GM12873 (cell line): ENCODE measurements at regions not wholly inside any gene's neighbourhood (a gene's known extent, or its start where the extent isn't known, plus 50 kb on each side); places are given as distances from the start of the nearest gene placed in this dataset.

ENCODE experiments used
- TF ChIP-seq, protein P1 (sequence below): IDR thresholded peaks from 2 replicates; pipeline ENCODE4 v1.5.1; 2012; ENCODE audit warnings: low read depth, mild to moderate bottlenecking, moderate library complexity, low read length, control low read depth; ENCODE audit not compliant: insufficient read depth; ENCODE audit errors: missing control alignments

DNA sequence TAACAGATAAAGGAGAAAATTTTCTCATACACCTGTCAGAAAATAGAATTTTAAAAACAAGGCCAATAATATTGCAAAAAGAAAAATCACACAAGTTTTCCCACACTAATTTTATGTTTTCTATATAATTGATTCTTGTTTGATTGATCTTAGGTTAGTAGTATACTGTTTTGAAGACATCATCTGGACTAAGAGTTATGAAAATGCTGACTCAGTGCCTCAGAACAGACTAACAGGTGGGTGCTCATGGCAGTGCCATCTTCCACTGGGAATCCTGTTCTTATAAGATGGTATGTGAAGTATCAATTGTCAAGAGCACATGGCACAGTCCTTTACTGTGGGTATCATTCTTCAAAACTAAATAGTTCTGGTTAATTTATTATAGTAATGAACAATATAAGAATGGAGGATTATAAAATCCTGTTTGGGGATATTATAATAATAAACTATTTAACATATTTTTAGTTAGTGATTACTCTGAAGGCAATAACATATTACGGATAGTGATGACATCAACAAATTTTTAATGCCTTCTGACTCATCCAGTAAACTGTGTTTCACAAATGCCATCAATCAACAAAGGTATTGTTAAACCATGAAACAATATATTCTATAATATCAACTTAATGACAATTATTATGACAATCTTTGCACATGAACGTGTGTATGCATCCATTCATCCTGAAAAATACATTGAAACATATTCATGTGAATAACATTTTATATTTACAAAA, 384.6 kb upstream of the KHDRBS2 start:
- TF ChIP-seq, protein P1, sequence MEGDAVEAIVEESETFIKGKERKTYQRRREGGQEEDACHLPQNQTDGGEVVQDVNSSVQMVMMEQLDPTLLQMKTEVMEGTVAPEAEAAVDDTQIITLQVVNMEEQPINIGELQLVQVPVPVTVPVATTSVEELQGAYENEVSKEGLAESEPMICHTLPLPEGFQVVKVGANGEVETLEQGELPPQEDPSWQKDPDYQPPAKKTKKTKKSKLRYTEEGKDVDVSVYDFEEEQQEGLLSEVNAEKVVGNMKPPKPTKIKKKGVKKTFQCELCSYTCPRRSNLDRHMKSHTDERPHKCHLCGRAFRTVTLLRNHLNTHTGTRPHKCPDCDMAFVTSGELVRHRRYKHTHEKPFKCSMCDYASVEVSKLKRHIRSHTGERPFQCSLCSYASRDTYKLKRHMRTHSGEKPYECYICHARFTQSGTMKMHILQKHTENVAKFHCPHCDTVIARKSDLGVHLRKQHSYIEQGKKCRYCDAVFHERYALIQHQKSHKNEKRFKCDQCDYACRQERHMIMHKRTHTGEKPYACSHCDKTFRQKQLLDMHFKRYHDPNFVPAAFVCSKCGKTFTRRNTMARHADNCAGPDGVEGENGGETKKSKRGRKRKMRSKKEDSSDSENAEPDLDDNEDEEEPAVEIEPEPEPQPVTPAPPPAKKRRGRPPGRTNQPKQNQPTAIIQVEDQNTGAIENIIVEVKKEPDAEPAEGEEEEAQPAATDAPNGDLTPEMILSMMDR, result no peak

DNA sequence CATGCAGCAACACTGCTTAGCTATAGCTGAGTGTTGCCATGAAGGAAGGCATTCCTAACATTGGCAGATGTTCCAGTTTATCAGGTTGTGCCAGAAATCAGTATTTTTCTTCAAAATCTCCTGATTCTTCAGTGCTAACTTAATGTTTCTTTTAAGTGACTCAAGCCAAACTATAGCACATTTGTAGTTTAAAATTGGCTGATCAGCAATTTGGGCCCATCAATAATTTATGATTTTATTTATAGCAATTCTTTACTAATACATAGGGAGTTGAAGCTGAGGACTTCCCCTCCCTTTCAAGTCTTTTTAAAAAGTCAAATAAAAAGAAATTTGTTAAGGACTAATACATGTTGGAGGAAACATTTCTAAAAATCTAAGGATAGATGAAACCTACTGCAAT, 383.8 kb upstream of the KHDRBS2 start:
- TF ChIP-seq, protein P1, result no peak

DNA sequence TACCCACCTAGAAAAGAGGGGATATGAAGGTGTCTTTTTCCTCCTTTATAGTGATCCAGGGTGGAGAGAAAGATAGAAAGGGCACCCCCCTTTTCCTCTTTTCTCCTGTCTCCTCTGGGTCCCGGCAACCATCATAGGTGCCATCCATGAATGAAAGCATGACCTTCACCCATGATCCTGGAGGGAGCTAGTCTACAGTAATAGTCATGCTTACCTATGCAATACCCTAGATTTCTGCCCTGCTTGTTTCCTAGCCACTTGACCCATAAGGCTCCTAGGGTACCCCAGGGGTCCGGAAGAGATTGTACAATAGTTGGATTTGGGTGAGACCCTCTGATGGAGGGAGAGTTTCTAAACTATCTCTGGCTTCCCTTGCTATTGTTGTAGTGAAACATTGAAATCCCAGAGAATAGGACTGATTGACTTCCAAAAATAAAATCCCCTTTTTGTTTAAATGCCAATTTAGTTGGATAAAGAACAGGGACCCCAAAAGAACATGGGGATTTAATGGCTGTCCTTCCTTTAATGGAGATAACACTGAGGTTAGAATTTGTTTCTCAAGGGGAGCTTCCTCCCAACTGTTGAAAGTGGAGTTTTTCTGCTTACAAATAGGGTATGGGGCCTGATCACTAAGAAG, 366.8 kb upstream of the KHDRBS2 start:
- TF ChIP-seq, protein P1, result no peak

DNA sequence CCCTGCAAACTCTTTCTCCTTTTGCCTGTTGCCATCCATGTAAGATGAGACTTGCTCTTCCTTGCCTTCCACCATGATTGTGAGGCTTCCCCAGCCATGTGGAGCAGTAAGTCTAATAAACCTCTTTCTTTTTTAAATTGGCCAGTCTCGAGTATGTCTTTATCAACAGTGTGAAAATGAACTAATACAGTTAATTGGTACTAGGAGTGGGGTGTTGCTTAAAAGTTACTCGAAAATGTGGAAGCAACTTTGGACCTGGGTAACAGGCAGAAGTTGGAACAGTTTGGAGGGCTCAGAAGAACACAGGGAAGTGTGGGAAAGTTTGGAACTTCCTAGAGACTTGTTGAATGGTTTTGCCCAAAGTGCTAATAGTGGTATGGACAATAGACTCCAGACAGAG, 359.2 kb upstream of the KHDRBS2 start:
- TF ChIP-seq, protein P1, result no peak

DNA sequence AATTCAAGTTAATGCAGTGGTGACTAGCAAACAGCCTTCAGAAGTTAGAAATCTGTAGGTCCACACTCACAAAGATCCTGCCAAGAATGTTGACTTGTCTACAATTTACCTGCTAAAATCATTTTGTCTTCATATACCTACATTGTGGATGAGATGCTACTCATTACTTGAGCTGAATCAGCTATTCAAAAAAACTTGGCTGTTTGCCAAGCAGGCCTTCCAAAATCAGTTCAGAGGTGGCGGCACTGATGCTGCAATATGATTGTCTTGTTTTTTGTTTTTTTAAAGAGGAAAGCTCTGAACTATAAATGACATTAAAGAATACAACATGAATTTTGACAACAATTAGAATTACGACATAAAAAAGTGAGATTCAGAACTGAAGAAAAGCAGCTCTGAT, 354.7 kb upstream of the KHDRBS2 start:
- TF ChIP-seq, protein P1, result no peak

DNA sequence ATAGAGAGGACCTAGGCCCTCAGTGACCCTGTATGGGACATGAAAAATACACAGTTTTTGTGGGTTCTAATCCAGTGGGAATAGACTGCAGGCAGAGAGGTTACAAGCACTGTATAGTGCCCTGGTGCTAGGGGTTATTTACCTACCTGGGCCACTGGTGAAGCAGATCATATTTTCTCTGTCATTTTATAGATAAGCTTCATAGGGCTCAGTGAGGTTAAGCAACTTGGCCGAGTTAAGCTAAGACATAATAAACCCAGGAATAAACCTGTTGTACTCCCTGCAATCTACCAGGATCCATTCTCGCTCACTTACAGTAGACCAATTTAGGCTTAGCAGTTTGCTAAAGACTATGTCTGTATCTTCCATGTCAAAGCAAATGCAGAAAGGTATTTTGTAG, 340.6 kb upstream of the KHDRBS2 start:
- TF ChIP-seq, protein P1, result no peak

DNA sequence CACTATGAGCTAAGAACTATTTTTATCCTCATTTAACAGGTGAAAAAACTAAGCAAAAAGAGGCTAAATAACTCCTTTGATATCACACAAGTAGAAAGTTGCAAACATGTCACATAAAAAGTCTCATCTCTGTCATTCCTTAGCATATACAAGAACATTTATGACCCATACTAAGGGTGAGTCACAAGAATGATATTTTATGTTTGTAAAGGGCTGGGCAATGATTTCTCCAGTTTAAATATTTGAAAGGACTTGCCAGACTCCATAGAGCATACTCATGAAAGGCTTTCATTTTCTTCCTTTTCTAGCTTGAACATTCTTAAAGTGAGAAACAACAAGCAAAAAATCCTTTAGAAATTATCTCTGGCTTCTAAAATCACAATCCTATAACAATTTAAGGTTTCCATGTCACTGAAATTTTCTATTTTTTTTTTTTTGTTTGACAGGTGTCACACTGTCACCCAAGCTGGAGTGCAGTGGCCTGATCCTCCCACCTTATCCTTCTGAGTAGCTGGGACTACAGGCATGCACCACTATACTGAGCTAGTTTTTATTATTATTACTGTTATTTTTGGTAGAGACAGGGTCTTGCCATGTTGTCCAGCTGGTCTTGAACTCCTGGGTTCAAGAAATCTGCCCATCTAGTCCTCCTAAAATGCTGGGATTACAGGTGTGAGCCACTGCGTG, 338.0 kb upstream of the KHDRBS2 start:
- TF ChIP-seq, protein P1, result no peak
